Suprapubic skin (tissue), 4 donors: ENCODE measurements at regions not wholly inside any gene's neighbourhood (a gene's known extent, or its start where the extent isn't known, plus 50 kb on each side); places are given as distances from the start of the nearest gene placed in this dataset.

Experiments used
- POLR2A ChIP-seq, 2 donors: fragments of 450-650 bp; IDR thresholded peaks; one replicate each; pipeline ENCODE4 v1.6.1; 2017; ENCODE audit warnings: antibody characterized with exemption in 2 of 2, mild to moderate bottlenecking in 2 of 2, moderate library complexity in 2 of 2
- POLR2AphosphoS5 ChIP-seq, 3 donors: sonication (generic); formaldehyde crosslinking; IDR thresholded peaks; one replicate each; pipeline ENCODE4 v1.6.1; 2017; ENCODE audit warnings: antibody characterized with exemption in 3 of 3
- TF ChIP-seq, protein P1 (sequence below), 2 donors: fragments of 200-600 bp in 1 of 2; fragments of 450-650 bp in 1 of 2; sonication (generic) in 1 of 2; IDR thresholded peaks; one replicate each; pipeline ENCODE4 v1.5.1; 2016 to 2019; ENCODE audit warnings: antibody characterized with exemption in 2 of 2, mild to moderate bottlenecking in 1 of 2, moderate library complexity in 1 of 2

DNA sequence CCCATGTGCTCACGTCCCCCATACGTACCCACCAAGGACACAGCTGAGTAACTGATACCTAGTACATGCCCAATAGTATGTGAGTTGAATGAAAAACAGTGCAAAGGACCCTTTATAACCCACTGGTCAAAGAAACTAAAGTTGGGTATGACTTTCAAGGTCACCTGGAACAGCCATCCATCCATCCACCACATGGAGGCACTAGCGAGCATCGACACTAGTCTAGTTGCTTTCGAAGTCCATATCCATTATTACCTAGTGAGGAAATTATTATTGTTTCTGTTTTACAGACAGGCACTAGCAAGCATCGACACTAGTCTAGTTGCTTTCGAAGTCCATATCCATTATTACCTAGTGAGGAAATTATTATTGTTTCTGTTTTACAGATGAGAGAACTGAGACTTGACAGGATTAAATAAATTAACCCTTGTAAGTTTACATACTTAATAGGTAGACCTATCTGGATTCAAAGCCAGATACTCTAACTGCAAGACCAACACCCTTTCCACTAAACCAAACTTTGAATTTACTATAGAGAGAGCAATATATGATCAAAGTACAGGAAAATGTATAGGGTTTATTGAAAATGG, 233.7 kb downstream of the METTL4 start:
- TF ChIP-seq, protein P1, sequence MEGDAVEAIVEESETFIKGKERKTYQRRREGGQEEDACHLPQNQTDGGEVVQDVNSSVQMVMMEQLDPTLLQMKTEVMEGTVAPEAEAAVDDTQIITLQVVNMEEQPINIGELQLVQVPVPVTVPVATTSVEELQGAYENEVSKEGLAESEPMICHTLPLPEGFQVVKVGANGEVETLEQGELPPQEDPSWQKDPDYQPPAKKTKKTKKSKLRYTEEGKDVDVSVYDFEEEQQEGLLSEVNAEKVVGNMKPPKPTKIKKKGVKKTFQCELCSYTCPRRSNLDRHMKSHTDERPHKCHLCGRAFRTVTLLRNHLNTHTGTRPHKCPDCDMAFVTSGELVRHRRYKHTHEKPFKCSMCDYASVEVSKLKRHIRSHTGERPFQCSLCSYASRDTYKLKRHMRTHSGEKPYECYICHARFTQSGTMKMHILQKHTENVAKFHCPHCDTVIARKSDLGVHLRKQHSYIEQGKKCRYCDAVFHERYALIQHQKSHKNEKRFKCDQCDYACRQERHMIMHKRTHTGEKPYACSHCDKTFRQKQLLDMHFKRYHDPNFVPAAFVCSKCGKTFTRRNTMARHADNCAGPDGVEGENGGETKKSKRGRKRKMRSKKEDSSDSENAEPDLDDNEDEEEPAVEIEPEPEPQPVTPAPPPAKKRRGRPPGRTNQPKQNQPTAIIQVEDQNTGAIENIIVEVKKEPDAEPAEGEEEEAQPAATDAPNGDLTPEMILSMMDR (IDR thresholded peaks at IDR 0.05): peak in 1 of 2 donors; percentile 19
- TF ChIP-seq POLR2A (IDR thresholded peaks at IDR 0.05) (no peak), POLR2AphosphoS5 (IDR thresholded peaks at IDR 0.05) (no peak)
